ENCODE measurements at regions not wholly inside any gene's neighbourhood (a gene's known extent, or its start where the extent isn't known, plus 50 kb on each side); places are given as distances from the start of the nearest gene placed in this dataset.

DNA sequence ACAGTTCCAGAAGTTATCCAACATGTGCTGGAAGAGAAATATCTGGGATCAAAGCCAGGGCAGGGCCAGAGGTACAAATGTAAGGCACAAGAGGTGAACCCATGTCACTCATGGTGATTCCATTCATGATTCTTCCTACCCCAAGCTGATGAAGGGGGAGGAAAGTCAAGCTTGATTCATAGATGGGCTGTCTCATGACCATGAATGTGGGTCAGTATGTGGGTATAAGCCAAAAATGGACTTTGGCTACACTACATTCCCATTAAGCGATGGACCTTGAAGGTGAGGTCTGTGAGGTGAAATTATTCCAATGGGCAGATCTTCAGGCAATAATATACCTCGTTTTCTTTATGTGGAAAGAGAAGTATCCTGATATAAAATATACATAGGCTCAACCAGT lies 217.1 kb downstream of the BTG1 start:
- Histone ChIP-seq H4K20me1 (ENCODE audit: insufficient read depth) (no peaks in the 10 kb centered on the region), H3K9ac (no peak overlapping the region), H3K4me2 (no peak overlapping the region), H3K36me3 (ENCODE audit: insufficient read depth) (no peaks in the 10 kb centered on the region), H3K79me2 (ENCODE audit: insufficient read depth, low read depth) (no peaks in the 10 kb centered on the region), H3K27me3 (ENCODE audit: insufficient read depth, low read depth) (no peaks in the 10 kb centered on the region), H2AFZ (ENCODE audit: low read depth) (no peak overlapping the region), H3K4me1 (ENCODE audit: low read depth, poor library complexity, severe bottlenecking) (no peaks in the 10 kb centered on the region), H3K27ac (no peak overlapping the region), H3K4me3 (IDR thresholded peaks at IDR 0.05; ENCODE audit: insufficient read depth, low read depth, low read length) (no peak overlapping the region)
- no peak for TF ChIP-seq CTCF (conservative IDR thresholded peaks at IDR 0.05; ENCODE audit: low read depth, low read length)

GRCh38 chr12:91926848-91927247 lies 218.8 kb downstream of the BTG1 start:
- Histone ChIP-seq H3K27me3 (ENCODE audit: insufficient read depth, low read depth) (no peaks in the 10 kb centered on the region), H3K36me3 (ENCODE audit: insufficient read depth) (no peaks in the 10 kb centered on the region), H3K79me2 (ENCODE audit: insufficient read depth, low read depth) (no peaks in the 10 kb centered on the region), H3K9ac (no peak overlapping the region), H3K4me1 (ENCODE audit: low read depth, poor library complexity, severe bottlenecking) (no peaks in the 10 kb centered on the region), H4K20me1 (ENCODE audit: insufficient read depth) (no peaks in the 10 kb centered on the region), H3K4me3 (IDR thresholded peaks at IDR 0.05; ENCODE audit: insufficient read depth, low read depth, low read length) (no peak overlapping the region), H3K27ac (no peak overlapping the region), H3K4me2 (no peak overlapping the region), H2AFZ (ENCODE audit: low read depth) (no peak overlapping the region)
- no peak for TF ChIP-seq CTCF (conservative IDR thresholded peaks at IDR 0.05; ENCODE audit: low read depth, low read length)

DNA sequence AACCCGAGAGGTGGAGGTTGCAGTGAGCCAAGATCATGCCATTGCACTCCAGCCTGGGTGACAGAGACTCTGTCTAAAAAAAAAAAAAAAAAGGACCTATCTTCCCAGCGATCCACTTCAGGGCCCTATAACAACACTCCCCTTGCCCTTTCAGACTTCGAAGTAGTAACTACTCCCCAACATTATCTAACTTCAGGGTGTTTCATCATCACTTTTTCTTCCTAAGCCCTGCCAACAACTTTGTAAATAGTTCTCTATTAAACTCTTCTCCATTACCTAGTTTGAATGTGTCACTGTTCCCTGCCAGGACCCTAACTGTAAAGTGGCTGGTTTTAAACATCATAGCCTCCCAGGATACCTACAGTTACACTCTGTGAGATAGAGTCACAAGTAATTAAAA lies 220.8 kb downstream of the BTG1 start:
- Histone ChIP-seq H3K4me1 (ENCODE audit: low read depth, poor library complexity, severe bottlenecking) (no peaks in the 10 kb centered on the region), H3K4me2 (no peak overlapping the region), H3K9ac (no peak overlapping the region), H3K79me2 (ENCODE audit: insufficient read depth, low read depth) (no peaks in the 10 kb centered on the region), H3K27ac (no peak overlapping the region), H3K4me3 (IDR thresholded peaks at IDR 0.05; ENCODE audit: insufficient read depth, low read depth, low read length) (no peak overlapping the region), H4K20me1 (ENCODE audit: insufficient read depth) (no peaks in the 10 kb centered on the region), H2AFZ (ENCODE audit: low read depth) (no peak overlapping the region), H3K36me3 (ENCODE audit: insufficient read depth) (no peaks in the 10 kb centered on the region), H3K27me3 (ENCODE audit: insufficient read depth, low read depth) (no peaks in the 10 kb centered on the region)
- TF ChIP-seq CTCF (conservative IDR thresholded peaks at IDR 0.05; ENCODE audit: low read depth, low read length) = no peak

GRCh38 chr12:91923864-91924263 lies 221.8 kb downstream of the BTG1 start:
- Histone ChIP-seq H4K20me1 (ENCODE audit: insufficient read depth) (no peaks in the 10 kb centered on the region), H3K79me2 (ENCODE audit: insufficient read depth, low read depth) (no peaks in the 10 kb centered on the region), H3K4me2 (no peak overlapping the region), H3K9ac (no peak overlapping the region), H3K4me1 (ENCODE audit: low read depth, poor library complexity, severe bottlenecking) (no peaks in the 10 kb centered on the region), H3K36me3 (ENCODE audit: insufficient read depth) (no peaks in the 10 kb centered on the region), H3K27ac (no peak overlapping the region), H3K27me3 (ENCODE audit: insufficient read depth, low read depth) (no peaks in the 10 kb centered on the region), H3K4me3 (IDR thresholded peaks at IDR 0.05; ENCODE audit: insufficient read depth, low read depth, low read length) (no peak overlapping the region), H2AFZ (ENCODE audit: low read depth) (no peak overlapping the region)
- no peak for TF ChIP-seq CTCF (conservative IDR thresholded peaks at IDR 0.05; ENCODE audit: low read depth, low read length)

DNA sequence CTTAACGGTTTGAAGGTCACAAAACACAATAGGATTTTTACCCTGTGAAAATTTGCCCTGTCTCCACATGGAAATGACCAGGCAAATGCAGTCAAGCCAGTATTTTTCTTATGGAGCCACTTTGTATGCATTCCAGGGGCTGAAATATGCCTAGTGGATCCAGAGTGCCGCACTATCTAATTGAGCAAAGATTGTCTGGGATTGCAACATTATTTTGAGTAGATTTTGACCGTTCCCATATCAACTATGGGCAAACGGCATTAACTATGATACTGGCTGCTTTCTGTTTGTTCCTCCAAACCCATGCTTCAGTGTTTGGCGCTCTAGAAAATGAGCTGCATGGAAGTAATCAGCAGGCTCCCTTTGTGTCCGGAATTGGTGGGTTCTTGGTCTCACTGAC lies 223.0 kb downstream of the BTG1 start:
- Histone ChIP-seq H2AFZ (ENCODE audit: low read depth) (no peak overlapping the region), H3K79me2 (ENCODE audit: insufficient read depth, low read depth) (no peaks in the 10 kb centered on the region), H4K20me1 (ENCODE audit: insufficient read depth) (no peaks in the 10 kb centered on the region), H3K27me3 (ENCODE audit: insufficient read depth, low read depth) (no peaks in the 10 kb centered on the region), H3K4me3 (IDR thresholded peaks at IDR 0.05; ENCODE audit: insufficient read depth, low read depth, low read length) (no peak overlapping the region), H3K27ac (no peak overlapping the region), H3K9ac (no peak overlapping the region), H3K36me3 (ENCODE audit: insufficient read depth) (no peaks in the 10 kb centered on the region), H3K4me2 (no peak overlapping the region), H3K4me1 (ENCODE audit: low read depth, poor library complexity, severe bottlenecking) (no peaks in the 10 kb centered on the region)
- no peak for TF ChIP-seq CTCF (conservative IDR thresholded peaks at IDR 0.05; ENCODE audit: low read depth, low read length)

Data from KMS-11 (cell line).